H1 (cell line): ENCODE measurements at regions not wholly inside any gene's neighbourhood (a gene's known extent, or its start where the extent isn't known, plus 50 kb on each side); places are given as distances from the start of the nearest gene placed in this dataset.

Source experiments
- CHD7 ChIP-seq: fragments of 300-600 bp; sonication (generic); IDR thresholded peaks from 2 replicates; pipeline ENCODE4 v1.7.1; 2012; ENCODE audit warnings: low read length, moderate library complexity, mild to moderate bottlenecking, inconsistent platforms; ENCODE audit not compliant: insufficient replicate concordance
- HDAC6 ChIP-seq: IDR thresholded peaks from one replicate; pipeline ENCODE4 v1.7.1; 2012; ENCODE audit warnings: low read depth, mild to moderate bottlenecking, inconsistent platforms, low read length, moderate library complexity
- RXRA ChIP-seq: IDR thresholded peaks from 2 replicates; pipeline ENCODE4 v1.6.1; 2011; ENCODE audit warnings: low read depth, mild to moderate bottlenecking, low read length, moderate library complexity; ENCODE audit not compliant: insufficient read depth

GRCh38 chr1:186569856-186570255 is 108.9 kb upstream of the PDC start (continued):
- TF ChIP-seq CHD7 = no peak
- no peak for TF ChIP-seq RXRA
- no peak for TF ChIP-seq HDAC6
